ENCODE measurements at regions not wholly inside any gene's neighbourhood (a gene's known extent, or its start where the extent isn't known, plus 50 kb on each side); places are given as distances from the start of the nearest gene placed in this dataset.

- ATAC-seq (ENCODE audit: low read depth) = no peak
- no peak overlapping the region for H3K27ac ChIP-seq (ENCODE audit: poor library complexity, severe bottlenecking)
Observed at GRCh38 chr21:29465546-29465945, 166.8 kb downstream of the BACH1 start.

GRCh38 chr21:29466532-29466931 lies 167.8 kb downstream of the BACH1 start:
- Histone ChIP-seq H3K27me3 (ENCODE audit: insufficient read depth, poor library complexity, severe bottlenecking) (no peaks in the 10 kb centered on the region), H3K36me3 (ENCODE audit: low read depth) (no peaks in the 10 kb centered on the region), H3K4me1 (ENCODE audit: insufficient read depth, poor library complexity, severe bottlenecking) (no peaks in the 10 kb centered on the region), H3K9me3 (ENCODE audit: severe bottlenecking) (no peaks in the 10 kb centered on the region), H3K4me3 (ENCODE audit: severe bottlenecking) (no peak overlapping the region), H3K27ac (ENCODE audit: poor library complexity, severe bottlenecking) (no peak overlapping the region)
- ATAC-seq (ENCODE audit: low read depth) (no peak), DNase-seq (ENCODE audit: low spot score) (no peak)
- no peak for TF ChIP-seq CTCF (IDR thresholded peaks at IDR 0.05; ENCODE audit: poor library complexity, severe bottlenecking)

More at GRCh38 chr21:29465546-29465945, 166.8 kb downstream of the BACH1 start:
- Histone ChIP-seq H3K9me3 (ENCODE audit: severe bottlenecking) (no peaks in the 10 kb centered on the region), H3K36me3 (ENCODE audit: low read depth) (no peaks in the 10 kb centered on the region), H3K27me3 (ENCODE audit: insufficient read depth, poor library complexity, severe bottlenecking) (no peaks in the 10 kb centered on the region), H3K4me3 (ENCODE audit: severe bottlenecking) (no peak overlapping the region), H3K4me1 (ENCODE audit: insufficient read depth, poor library complexity, severe bottlenecking) (no peaks in the 10 kb centered on the region)
- TF ChIP-seq CTCF (IDR thresholded peaks at IDR 0.05; ENCODE audit: poor library complexity, severe bottlenecking) = no peak
- no peak for DNase-seq (ENCODE audit: low spot score)

GRCh38 chr21:29470397-29470796 lies 171.7 kb downstream of the BACH1 start:
- no peak overlapping the region for H3K27ac ChIP-seq (ENCODE audit: poor library complexity, severe bottlenecking)
- H3K27me3 ChIP-seq (ENCODE audit: insufficient read depth, poor library complexity, severe bottlenecking) = no peaks in the 10 kb centered on the region
- H3K36me3 ChIP-seq (ENCODE audit: low read depth) = no peaks in the 10 kb centered on the region
- no peak for TF ChIP-seq CTCF (IDR thresholded peaks at IDR 0.05; ENCODE audit: poor library complexity, severe bottlenecking)
- DNase-seq (ENCODE audit: low spot score) (no peak), ATAC-seq (ENCODE audit: low read depth) (no peak)
- no peak overlapping the region for H3K4me3 ChIP-seq (ENCODE audit: severe bottlenecking)
- H3K4me1 ChIP-seq (ENCODE audit: insufficient read depth, poor library complexity, severe bottlenecking) = no peaks in the 10 kb centered on the region
- no peaks in the 10 kb centered on the region for H3K9me3 ChIP-seq (ENCODE audit: severe bottlenecking)

GRCh38 chr21:29473808-29474207 lies 175.1 kb downstream of the BACH1 start:
- Histone ChIP-seq H3K36me3 (ENCODE audit: low read depth) (no peaks in the 10 kb centered on the region), H3K27ac (ENCODE audit: poor library complexity, severe bottlenecking) (no peak overlapping the region), H3K4me1 (ENCODE audit: insufficient read depth, poor library complexity, severe bottlenecking) (no peaks in the 10 kb centered on the region), H3K4me3 (ENCODE audit: severe bottlenecking) (no peak overlapping the region), H3K27me3 (ENCODE audit: insufficient read depth, poor library complexity, severe bottlenecking) (no peaks in the 10 kb centered on the region), H3K9me3 (ENCODE audit: severe bottlenecking) (no peaks in the 10 kb centered on the region)
- TF ChIP-seq CTCF (IDR thresholded peaks at IDR 0.05; ENCODE audit: poor library complexity, severe bottlenecking) = no peak
- no peak for DNase-seq (ENCODE audit: low spot score)
- no peak for ATAC-seq (ENCODE audit: low read depth)

- no peak for TF ChIP-seq CTCF (IDR thresholded peaks at IDR 0.05; ENCODE audit: poor library complexity, severe bottlenecking)
- DNase-seq (ENCODE audit: low spot score) (no peak), ATAC-seq (ENCODE audit: low read depth) (no peak)
- no peaks in the 10 kb centered on the region for H3K27me3 ChIP-seq (ENCODE audit: insufficient read depth, poor library complexity, severe bottlenecking)
- no peak overlapping the region for H3K4me3 ChIP-seq (ENCODE audit: severe bottlenecking)
- no peaks in the 10 kb centered on the region for H3K4me1 ChIP-seq (ENCODE audit: insufficient read depth, poor library complexity, severe bottlenecking)
- no peak overlapping the region for H3K27ac ChIP-seq (ENCODE audit: poor library complexity, severe bottlenecking)
- H3K9me3 ChIP-seq (ENCODE audit: severe bottlenecking) = no peaks in the 10 kb centered on the region
- H3K36me3 ChIP-seq (ENCODE audit: low read depth) = no peaks in the 10 kb centered on the region
Observed at GRCh38 chr21:29475329-29475728, 176.6 kb downstream of the BACH1 start.

Data from RWPE2 (cell line).